ENCODE measurements at regions not wholly inside any gene's neighbourhood (a gene's known extent, or its start where the extent isn't known, plus 50 kb on each side); places are given as distances from the start of the nearest gene placed in this dataset.

- H3K4me1 ChIP-seq (ENCODE audit: control insufficient read depth, insufficient read depth, low read length, poor library complexity, severe bottlenecking), result no peaks in the 10 kb centered on the region
- H3K4me3 ChIP-seq (ENCODE audit: extremely low read depth, insufficient read depth, low read length, poor library complexity, severe bottlenecking), result no peak overlapping the region
- no peaks in the 10 kb centered on the region for H3K36me3 ChIP-seq (ENCODE audit: control insufficient read depth, insufficient read depth, low read length)
- H3K9me3 ChIP-seq (ENCODE audit: control insufficient read depth, low read length), result no peaks in the 10 kb centered on the region
- H3K27ac ChIP-seq (ENCODE audit: low read depth, low read length, severe bottlenecking), result no peak overlapping the region
- 92 to 96% methylated on average over 5 to 6 of the region's 11 CpGs for WGBS, 2 experiments (ENCODE audit: insufficient coverage in 2 of 2)
Measured at GRCh38 chr10:120749856-120750566, 101.2 kb upstream of the WDR11 start.

GRCh38 chr10:120755771-120756170, 95.4 kb upstream of the WDR11 start:
- H3K4me1 ChIP-seq (ENCODE audit: control insufficient read depth, insufficient read depth, low read length, poor library complexity, severe bottlenecking), result no peaks in the 10 kb centered on the region
- no peaks in the 10 kb centered on the region for H3K9me3 ChIP-seq (ENCODE audit: control insufficient read depth, low read length)
- H3K4me3 ChIP-seq (ENCODE audit: extremely low read depth, insufficient read depth, low read length, poor library complexity, severe bottlenecking), result no peak overlapping the region
- H3K27ac ChIP-seq (ENCODE audit: low read depth, low read length, severe bottlenecking), result no peak overlapping the region
- H3K36me3 ChIP-seq (ENCODE audit: control insufficient read depth, insufficient read depth, low read length), result no peaks in the 10 kb centered on the region

GRCh38 chr10:120760253-120760652, 90.9 kb upstream of the WDR11 start:
- no peaks in the 10 kb centered on the region for H3K9me3 ChIP-seq (ENCODE audit: control insufficient read depth, low read length)
- no peak overlapping the region for H3K4me3 ChIP-seq (ENCODE audit: extremely low read depth, insufficient read depth, low read length, poor library complexity, severe bottlenecking)
- H3K4me1 ChIP-seq (ENCODE audit: control insufficient read depth, insufficient read depth, low read length, poor library complexity, severe bottlenecking), result no peaks in the 10 kb centered on the region
- WGBS, 2 experiments (ENCODE audit: insufficient coverage in 2 of 2), result 77% methylated on average over 2 of the region's 4 CpGs; no CpG with 5 or more reads in 1 of the 2 experiments
- no peaks in the 10 kb centered on the region for H3K36me3 ChIP-seq (ENCODE audit: control insufficient read depth, insufficient read depth, low read length)
- H3K27ac ChIP-seq (ENCODE audit: low read depth, low read length, severe bottlenecking), result no peak overlapping the region

GRCh38 chr10:120761951-120762350, 89.2 kb upstream of the WDR11 start:
- Histone ChIP-seq H3K4me1 (ENCODE audit: control insufficient read depth, insufficient read depth, low read length, poor library complexity, severe bottlenecking) (no peaks in the 10 kb centered on the region), H3K27ac (ENCODE audit: low read depth, low read length, severe bottlenecking) (no peak overlapping the region), H3K4me3 (ENCODE audit: extremely low read depth, insufficient read depth, low read length, poor library complexity, severe bottlenecking) (no peak overlapping the region), H3K36me3 (ENCODE audit: control insufficient read depth, insufficient read depth, low read length) (no peaks in the 10 kb centered on the region), H3K9me3 (ENCODE audit: control insufficient read depth, low read length) (no peaks in the 10 kb centered on the region)
- WGBS, 2 experiments (ENCODE audit: insufficient coverage in 2 of 2), result 100% methylated on average over 3 of the region's 5 CpGs; no CpG with 5 or more reads in 1 of the 2 experiments

GRCh38 chr10:120765226-120765803, 85.8 kb upstream of the WDR11 start:
- H3K4me3 ChIP-seq (ENCODE audit: extremely low read depth, insufficient read depth, low read length, poor library complexity, severe bottlenecking), result no peak overlapping the region
- no CpG with 5 or more reads among the region's 1 CpG for WGBS, 2 experiments (ENCODE audit: insufficient coverage in 2 of 2)
- no peaks in the 10 kb centered on the region for H3K9me3 ChIP-seq (ENCODE audit: control insufficient read depth, low read length)
- H3K27ac ChIP-seq (ENCODE audit: low read depth, low read length, severe bottlenecking), result no peak overlapping the region
- no peaks in the 10 kb centered on the region for H3K4me1 ChIP-seq (ENCODE audit: control insufficient read depth, insufficient read depth, low read length, poor library complexity, severe bottlenecking)
- H3K36me3 ChIP-seq (ENCODE audit: control insufficient read depth, insufficient read depth, low read length), result no peaks in the 10 kb centered on the region

GRCh38 chr10:120768227-120768626, 82.9 kb upstream of the WDR11 start:
- Histone ChIP-seq H3K27ac (ENCODE audit: low read depth, low read length, severe bottlenecking) (no peak overlapping the region), H3K9me3 (ENCODE audit: control insufficient read depth, low read length) (no peaks in the 10 kb centered on the region), H3K36me3 (ENCODE audit: control insufficient read depth, insufficient read depth, low read length) (no peaks in the 10 kb centered on the region), H3K4me3 (ENCODE audit: extremely low read depth, insufficient read depth, low read length, poor library complexity, severe bottlenecking) (no peak overlapping the region), H3K4me1 (ENCODE audit: control insufficient read depth, insufficient read depth, low read length, poor library complexity, severe bottlenecking) (no peaks in the 10 kb centered on the region)
- WGBS, 2 experiments (ENCODE audit: insufficient coverage in 2 of 2), result 84 to 86% methylated on average over 3 of the region's 3 CpGs

- 80 to 88% methylated on average over 2 to 4 of the region's 4 CpGs for WGBS, 2 experiments (ENCODE audit: insufficient coverage in 2 of 2)
- Histone ChIP-seq H3K4me3 (ENCODE audit: extremely low read depth, insufficient read depth, low read length, poor library complexity, severe bottlenecking) (no peak overlapping the region), H3K4me1 (ENCODE audit: control insufficient read depth, insufficient read depth, low read length, poor library complexity, severe bottlenecking) (no peaks in the 10 kb centered on the region), H3K36me3 (ENCODE audit: control insufficient read depth, insufficient read depth, low read length) (no peaks in the 10 kb centered on the region), H3K9me3 (ENCODE audit: control insufficient read depth, low read length) (no peaks in the 10 kb centered on the region), H3K27ac (ENCODE audit: low read depth, low read length, severe bottlenecking) (no peak overlapping the region)
Measured at GRCh38 chr10:120770496-120770895, 80.7 kb upstream of the WDR11 start.

GRCh38 chr10:120776442-120776841, 74.7 kb upstream of the WDR11 start:
- H3K4me1 ChIP-seq (ENCODE audit: control insufficient read depth, insufficient read depth, low read length, poor library complexity, severe bottlenecking), result no peaks in the 10 kb centered on the region
- 100% methylated on average over 1 of the region's 1 CpG; no CpG with 5 or more reads in 1 of the 2 experiments for WGBS, 2 experiments (ENCODE audit: insufficient coverage in 2 of 2)
- H3K9me3 ChIP-seq (ENCODE audit: control insufficient read depth, low read length), result no peaks in the 10 kb centered on the region
- H3K4me3 ChIP-seq (ENCODE audit: extremely low read depth, insufficient read depth, low read length, poor library complexity, severe bottlenecking), result no peak overlapping the region
- no peaks in the 10 kb centered on the region for H3K36me3 ChIP-seq (ENCODE audit: control insufficient read depth, insufficient read depth, low read length)
- H3K27ac ChIP-seq (ENCODE audit: low read depth, low read length, severe bottlenecking), result no peak overlapping the region

GRCh38 chr10:120782336-120782735, 68.8 kb upstream of the WDR11 start:
- Histone ChIP-seq H3K4me1 (ENCODE audit: control insufficient read depth, insufficient read depth, low read length, poor library complexity, severe bottlenecking) (no peaks in the 10 kb centered on the region), H3K4me3 (ENCODE audit: extremely low read depth, insufficient read depth, low read length, poor library complexity, severe bottlenecking) (no peak overlapping the region), H3K9me3 (ENCODE audit: control insufficient read depth, low read length) (no peaks in the 10 kb centered on the region), H3K36me3 (ENCODE audit: control insufficient read depth, insufficient read depth, low read length) (no peaks in the 10 kb centered on the region), H3K27ac (ENCODE audit: low read depth, low read length, severe bottlenecking) (no peak overlapping the region)
- 87 to 93% methylated on average over 2 of the region's 3 CpGs for WGBS, 2 experiments (ENCODE audit: insufficient coverage in 2 of 2)

GRCh38 chr10:120783098-120783497, 68.1 kb upstream of the WDR11 start:
- Histone ChIP-seq H3K9me3 (ENCODE audit: control insufficient read depth, low read length) (no peaks in the 10 kb centered on the region), H3K4me3 (ENCODE audit: extremely low read depth, insufficient read depth, low read length, poor library complexity, severe bottlenecking) (no peak overlapping the region), H3K4me1 (ENCODE audit: control insufficient read depth, insufficient read depth, low read length, poor library complexity, severe bottlenecking) (no peaks in the 10 kb centered on the region), H3K27ac (ENCODE audit: low read depth, low read length, severe bottlenecking) (no peak overlapping the region), H3K36me3 (ENCODE audit: control insufficient read depth, insufficient read depth, low read length) (no peaks in the 10 kb centered on the region)
- 86 to 88% methylated on average over 3 to 4 of the region's 5 CpGs for WGBS, 2 experiments (ENCODE audit: insufficient coverage in 2 of 2)

- 66 to 90% methylated on average over 3 to 4 of the region's 6 CpGs for WGBS, 2 experiments (ENCODE audit: insufficient coverage in 2 of 2)
- Histone ChIP-seq H3K4me1 (ENCODE audit: control insufficient read depth, insufficient read depth, low read length, poor library complexity, severe bottlenecking) (no peaks in the 10 kb centered on the region), H3K36me3 (ENCODE audit: control insufficient read depth, insufficient read depth, low read length) (no peaks in the 10 kb centered on the region), H3K9me3 (ENCODE audit: control insufficient read depth, low read length) (no peaks in the 10 kb centered on the region), H3K4me3 (ENCODE audit: extremely low read depth, insufficient read depth, low read length, poor library complexity, severe bottlenecking) (no peak overlapping the region), H3K27ac (ENCODE audit: low read depth, low read length, severe bottlenecking) (no peak overlapping the region)
Measured at GRCh38 chr10:120783867-120784266, 67.3 kb upstream of the WDR11 start.
